Peyer's patch (tissue), 4 donors: ENCODE measurements at regions not wholly inside any gene's neighbourhood (a gene's known extent, or its start where the extent isn't known, plus 50 kb on each side); places are given as distances from the start of the nearest gene placed in this dataset.

Experiments used
- POLR2A ChIP-seq, 2 donors: fragments of 450-650 bp; IDR thresholded peaks; one replicate each; pipeline ENCODE4 v1.5.1; 2017; ENCODE audit warnings: antibody characterized with exemption in 2 of 2, mild to moderate bottlenecking in 2 of 2, moderate library complexity in 2 of 2
- TF ChIP-seq, protein P1 (sequence below), 6 experiments: fragments of 450-650 bp in 4 of 6; fragments of 200-600 bp in 2 of 6; sonication (generic) in 1 of 6; IDR thresholded peaks; one replicate each; pipeline ENCODE4 v1.5.1; 2017 to 2019; ENCODE audit warnings: antibody characterized with exemption in 6 of 6, mild to moderate bottlenecking in 3 of 6, moderate library complexity in 1 of 6

DNA sequence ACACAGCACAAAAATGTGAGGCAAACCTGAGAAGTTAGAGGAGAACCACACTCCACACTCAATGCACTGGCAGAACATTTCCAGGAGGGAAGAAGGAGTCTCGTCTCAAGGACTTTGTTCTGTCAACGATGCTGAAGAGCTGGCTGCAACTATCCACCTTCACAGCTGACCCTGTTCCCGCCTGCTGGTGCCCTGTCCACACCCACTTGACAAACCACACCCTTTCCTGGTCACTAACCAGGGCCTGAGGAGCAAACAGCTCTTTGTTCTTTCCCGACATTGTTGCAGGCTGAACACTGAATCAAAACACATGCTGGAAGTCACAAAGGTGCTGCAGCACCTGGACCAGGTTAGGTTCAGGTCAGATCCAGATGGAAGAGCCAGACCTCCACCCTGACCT lies 92.6 kb upstream of the ARRDC4 start:
- TF ChIP-seq, protein P1, sequence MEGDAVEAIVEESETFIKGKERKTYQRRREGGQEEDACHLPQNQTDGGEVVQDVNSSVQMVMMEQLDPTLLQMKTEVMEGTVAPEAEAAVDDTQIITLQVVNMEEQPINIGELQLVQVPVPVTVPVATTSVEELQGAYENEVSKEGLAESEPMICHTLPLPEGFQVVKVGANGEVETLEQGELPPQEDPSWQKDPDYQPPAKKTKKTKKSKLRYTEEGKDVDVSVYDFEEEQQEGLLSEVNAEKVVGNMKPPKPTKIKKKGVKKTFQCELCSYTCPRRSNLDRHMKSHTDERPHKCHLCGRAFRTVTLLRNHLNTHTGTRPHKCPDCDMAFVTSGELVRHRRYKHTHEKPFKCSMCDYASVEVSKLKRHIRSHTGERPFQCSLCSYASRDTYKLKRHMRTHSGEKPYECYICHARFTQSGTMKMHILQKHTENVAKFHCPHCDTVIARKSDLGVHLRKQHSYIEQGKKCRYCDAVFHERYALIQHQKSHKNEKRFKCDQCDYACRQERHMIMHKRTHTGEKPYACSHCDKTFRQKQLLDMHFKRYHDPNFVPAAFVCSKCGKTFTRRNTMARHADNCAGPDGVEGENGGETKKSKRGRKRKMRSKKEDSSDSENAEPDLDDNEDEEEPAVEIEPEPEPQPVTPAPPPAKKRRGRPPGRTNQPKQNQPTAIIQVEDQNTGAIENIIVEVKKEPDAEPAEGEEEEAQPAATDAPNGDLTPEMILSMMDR (IDR thresholded peaks at IDR 0.05): no peak
- no peak for TF ChIP-seq POLR2A (IDR thresholded peaks at IDR 0.05)
